Panc1 (cell line): ENCODE measurements at regions not wholly inside any gene's neighbourhood (a gene's known extent, or its start where the extent isn't known, plus 50 kb on each side); places are given as distances from the start of the nearest gene placed in this dataset.

ENCODE experiments used
- CTCF ChIP-seq: fragments of 450-650 bp; IDR thresholded peaks from 2 replicates; pipeline ENCODE4 v1.5.1; 2017; ENCODE audit warnings: mild to moderate bottlenecking
- POLR2AphosphoS5 ChIP-seq: IDR thresholded peaks from 2 replicates; pipeline ENCODE4 v1.6.1; 2012; ENCODE audit warnings: mild to moderate bottlenecking, low read depth, low read length, moderate library complexity
- SIN3A ChIP-seq: IDR thresholded peaks from 2 replicates; pipeline ENCODE4 v1.6.1; 2012; ENCODE audit warnings: low read depth, mild to moderate bottlenecking, low read length, moderate library complexity, borderline replicate concordance; ENCODE audit not compliant: insufficient read depth
- TCF7L2 ChIP-seq: IDR thresholded peaks from 2 replicates; pipeline ENCODE4 v1.6.1; 2011; ENCODE audit warnings: mild to moderate bottlenecking, low read depth, low read length, inconsistent platforms
- TF ChIP-seq, protein P1 (sequence below), 2 experiments: IDR thresholded peaks; 2 replicates each; pipeline ENCODE4 v1.6.1; 2011 to 2012; ENCODE audit warnings: low read depth in 2 of 2, control low read depth in 1 of 2, low read length in 1 of 2, mild to moderate bottlenecking in 1 of 2, moderate library complexity in 1 of 2; ENCODE audit not compliant: insufficient read depth in 1 of 2

DNA sequence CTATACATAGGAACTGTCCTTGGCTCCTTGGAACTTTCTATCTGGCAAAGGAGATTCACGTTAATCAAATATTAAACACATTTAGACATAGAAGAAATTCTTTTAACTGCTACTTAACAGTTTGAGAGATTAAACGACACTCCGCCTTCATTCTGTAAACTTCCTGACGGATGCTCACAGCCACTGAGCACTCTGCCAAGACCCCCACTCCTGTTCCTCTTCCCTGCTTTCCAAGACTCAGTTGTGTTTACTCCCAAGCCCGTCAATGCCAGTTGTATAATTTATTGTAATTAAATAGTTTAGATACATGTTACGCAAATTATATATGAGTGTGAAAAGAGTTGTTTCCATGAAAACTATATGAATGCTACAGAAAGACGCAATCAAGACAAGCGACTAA is 321.4 kb upstream of the EPHA4 start:
- TF ChIP-seq CTCF (no peak), POLR2AphosphoS5 (no peak), TCF7L2 (no peak), SIN3A (no peak)
- TF ChIP-seq, protein P1, sequence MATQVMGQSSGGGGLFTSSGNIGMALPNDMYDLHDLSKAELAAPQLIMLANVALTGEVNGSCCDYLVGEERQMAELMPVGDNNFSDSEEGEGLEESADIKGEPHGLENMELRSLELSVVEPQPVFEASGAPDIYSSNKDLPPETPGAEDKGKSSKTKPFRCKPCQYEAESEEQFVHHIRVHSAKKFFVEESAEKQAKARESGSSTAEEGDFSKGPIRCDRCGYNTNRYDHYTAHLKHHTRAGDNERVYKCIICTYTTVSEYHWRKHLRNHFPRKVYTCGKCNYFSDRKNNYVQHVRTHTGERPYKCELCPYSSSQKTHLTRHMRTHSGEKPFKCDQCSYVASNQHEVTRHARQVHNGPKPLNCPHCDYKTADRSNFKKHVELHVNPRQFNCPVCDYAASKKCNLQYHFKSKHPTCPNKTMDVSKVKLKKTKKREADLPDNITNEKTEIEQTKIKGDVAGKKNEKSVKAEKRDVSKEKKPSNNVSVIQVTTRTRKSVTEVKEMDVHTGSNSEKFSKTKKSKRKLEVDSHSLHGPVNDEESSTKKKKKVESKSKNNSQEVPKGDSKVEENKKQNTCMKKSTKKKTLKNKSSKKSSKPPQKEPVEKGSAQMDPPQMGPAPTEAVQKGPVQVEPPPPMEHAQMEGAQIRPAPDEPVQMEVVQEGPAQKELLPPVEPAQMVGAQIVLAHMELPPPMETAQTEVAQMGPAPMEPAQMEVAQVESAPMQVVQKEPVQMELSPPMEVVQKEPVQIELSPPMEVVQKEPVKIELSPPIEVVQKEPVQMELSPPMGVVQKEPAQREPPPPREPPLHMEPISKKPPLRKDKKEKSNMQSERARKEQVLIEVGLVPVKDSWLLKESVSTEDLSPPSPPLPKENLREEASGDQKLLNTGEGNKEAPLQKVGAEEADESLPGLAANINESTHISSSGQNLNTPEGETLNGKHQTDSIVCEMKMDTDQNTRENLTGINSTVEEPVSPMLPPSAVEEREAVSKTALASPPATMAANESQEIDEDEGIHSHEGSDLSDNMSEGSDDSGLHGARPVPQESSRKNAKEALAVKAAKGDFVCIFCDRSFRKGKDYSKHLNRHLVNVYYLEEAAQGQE (IDR thresholded peaks at IDR 0.05; ENCODE audit: insufficient read depth in 1 of 2, low read depth in 2 of 2, low read length in 1 of 2) = no peak
